ENCODE measurements at regions not wholly inside any gene's neighbourhood (a gene's known extent, or its start where the extent isn't known, plus 50 kb on each side); places are given as distances from the start of the nearest gene placed in this dataset.

DNA sequence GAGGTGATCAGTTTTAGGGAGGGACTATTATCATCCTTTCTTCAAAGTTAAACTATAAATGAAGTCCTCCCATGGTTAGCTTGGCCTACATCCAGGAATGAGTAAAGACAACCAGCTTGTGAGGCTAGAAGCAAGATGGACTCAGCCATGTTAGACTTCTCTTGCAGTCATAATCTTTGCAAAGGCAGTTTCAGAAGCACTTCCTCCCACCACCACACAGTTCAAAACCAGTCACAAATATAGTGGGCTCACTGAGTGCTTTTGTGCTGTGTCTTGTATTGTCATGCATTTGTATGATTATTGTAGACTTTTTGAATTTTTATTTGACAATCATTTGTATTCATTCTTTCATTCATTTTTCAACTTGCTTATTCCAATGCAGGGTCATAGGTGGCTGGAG is 204.5 kb downstream of the ZNF674 start:
- H3K4me1 ChIP-seq = no peaks in the 10 kb centered on the region
- no peak overlapping the region for H3K4me3 ChIP-seq
- no peaks in the 10 kb centered on the region for H3K9me3 ChIP-seq
- no peak for ATAC-seq
- no peak overlapping the region for H3K27ac ChIP-seq
- H3K36me3 ChIP-seq = no peaks in the 10 kb centered on the region
- no peak for TF ChIP-seq POLR2AphosphoS5 (IDR thresholded peaks at IDR 0.05)
- no peak for TF ChIP-seq EP300 (IDR thresholded peaks at IDR 0.05)
- TF ChIP-seq POLR2A (IDR thresholded peaks at IDR 0.05) = no peak
- TF ChIP-seq, protein P1, sequence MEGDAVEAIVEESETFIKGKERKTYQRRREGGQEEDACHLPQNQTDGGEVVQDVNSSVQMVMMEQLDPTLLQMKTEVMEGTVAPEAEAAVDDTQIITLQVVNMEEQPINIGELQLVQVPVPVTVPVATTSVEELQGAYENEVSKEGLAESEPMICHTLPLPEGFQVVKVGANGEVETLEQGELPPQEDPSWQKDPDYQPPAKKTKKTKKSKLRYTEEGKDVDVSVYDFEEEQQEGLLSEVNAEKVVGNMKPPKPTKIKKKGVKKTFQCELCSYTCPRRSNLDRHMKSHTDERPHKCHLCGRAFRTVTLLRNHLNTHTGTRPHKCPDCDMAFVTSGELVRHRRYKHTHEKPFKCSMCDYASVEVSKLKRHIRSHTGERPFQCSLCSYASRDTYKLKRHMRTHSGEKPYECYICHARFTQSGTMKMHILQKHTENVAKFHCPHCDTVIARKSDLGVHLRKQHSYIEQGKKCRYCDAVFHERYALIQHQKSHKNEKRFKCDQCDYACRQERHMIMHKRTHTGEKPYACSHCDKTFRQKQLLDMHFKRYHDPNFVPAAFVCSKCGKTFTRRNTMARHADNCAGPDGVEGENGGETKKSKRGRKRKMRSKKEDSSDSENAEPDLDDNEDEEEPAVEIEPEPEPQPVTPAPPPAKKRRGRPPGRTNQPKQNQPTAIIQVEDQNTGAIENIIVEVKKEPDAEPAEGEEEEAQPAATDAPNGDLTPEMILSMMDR (IDR thresholded peaks at IDR 0.05) = no peak
- no peaks in the 10 kb centered on the region for H3K27me3 ChIP-seq

DNA sequence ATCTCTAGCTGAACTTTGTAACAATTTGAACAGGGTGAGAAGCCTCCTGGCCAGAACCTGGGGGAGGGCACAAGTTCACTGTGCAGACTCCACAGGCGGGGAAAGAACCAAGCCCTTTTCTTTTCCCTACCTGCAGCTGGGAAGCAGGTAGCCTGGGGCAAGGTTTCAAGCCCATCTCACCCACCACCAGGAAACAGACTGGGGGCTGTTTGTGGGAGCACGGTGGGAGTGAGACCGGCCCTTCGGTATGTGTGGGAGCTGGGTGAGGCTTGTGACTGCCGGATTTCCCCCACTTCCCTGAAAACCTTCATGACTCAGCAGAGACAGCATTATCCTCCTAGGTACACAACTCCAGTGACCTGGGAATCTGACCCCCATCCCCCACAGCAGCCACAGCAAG is 211.7 kb downstream of the ZNF674 start:
- H3K4me1 ChIP-seq = no peaks in the 10 kb centered on the region
- no peak for ATAC-seq
- TF ChIP-seq, protein P1 (IDR thresholded peaks at IDR 0.05) = no peak
- TF ChIP-seq POLR2AphosphoS5 (IDR thresholded peaks at IDR 0.05) = no peak
- TF ChIP-seq POLR2A (IDR thresholded peaks at IDR 0.05) = no peak
- no peak for TF ChIP-seq EP300 (IDR thresholded peaks at IDR 0.05)
- H3K27ac ChIP-seq = no peak overlapping the region
- H3K9me3 ChIP-seq = no peaks in the 10 kb centered on the region
- H3K27me3 ChIP-seq = no peaks in the 10 kb centered on the region
- no peaks in the 10 kb centered on the region for H3K36me3 ChIP-seq
- no peak overlapping the region for H3K4me3 ChIP-seq
- 80% methylated on average over 1 of the region's 5 CpGs; no CpG with 5 or more reads in 1 of the 2 donors for WGBS, 2 donors (ENCODE audit: low coverage in 1 of 2)

DNA sequence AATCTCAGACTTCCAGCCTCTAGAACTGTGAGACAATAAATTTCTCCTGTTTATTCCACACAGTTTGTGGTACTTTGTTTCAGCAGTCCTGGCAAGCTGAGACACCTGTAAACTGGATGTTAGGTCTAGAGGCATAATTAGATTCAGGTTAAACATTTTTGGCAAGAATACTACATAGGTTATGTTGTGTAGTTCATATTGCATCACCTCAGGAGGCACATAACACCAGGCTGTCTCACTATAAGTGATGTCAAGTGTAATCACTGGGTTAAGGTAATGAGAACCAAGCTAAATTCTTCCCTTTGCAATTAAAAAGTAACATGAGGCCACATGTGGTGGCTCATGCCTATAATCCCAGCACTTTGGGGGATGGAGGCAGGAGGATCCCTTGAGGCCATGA is 214.2 kb downstream of the ZNF674 start:
- no peaks in the 10 kb centered on the region for H3K9me3 ChIP-seq
- H3K4me1 ChIP-seq = no peaks in the 10 kb centered on the region
- TF ChIP-seq POLR2AphosphoS5 (IDR thresholded peaks at IDR 0.05) (no peak), POLR2A (IDR thresholded peaks at IDR 0.05) (no peak), EP300 (IDR thresholded peaks at IDR 0.05) (no peak)
- TF ChIP-seq, protein P1 (IDR thresholded peaks at IDR 0.05) = no peak
- H3K4me3 ChIP-seq = no peak overlapping the region
- ATAC-seq = no peak
- H3K27me3 ChIP-seq = no peaks in the 10 kb centered on the region
- H3K36me3 ChIP-seq = no peaks in the 10 kb centered on the region
- no peak overlapping the region for H3K27ac ChIP-seq

DNA sequence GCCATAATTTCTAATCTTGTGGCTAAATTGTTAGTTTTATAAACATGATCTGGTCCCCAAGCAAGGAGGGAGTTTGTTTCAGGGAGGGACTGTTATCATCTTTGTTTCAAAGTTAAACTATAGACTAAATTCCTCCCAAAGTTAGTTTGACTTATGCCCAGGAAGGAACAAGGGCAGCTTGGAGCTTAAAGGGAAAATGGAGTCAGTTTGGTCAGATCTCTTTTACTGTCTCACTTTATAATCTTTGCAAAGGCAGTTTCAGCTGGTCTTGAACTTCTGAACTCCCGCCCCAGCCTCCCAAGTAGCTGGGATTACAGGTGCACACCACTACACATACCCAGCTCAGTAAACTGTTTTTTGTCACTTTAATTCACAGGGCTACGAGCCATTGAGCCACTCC is 214.7 kb downstream of the ZNF674 start:
- H3K9me3 ChIP-seq = no peaks in the 10 kb centered on the region
- no peaks in the 10 kb centered on the region for H3K36me3 ChIP-seq
- H3K4me1 ChIP-seq = peaks cover 0 to 3% (median 2%) of the 10 kb centered on the region in 3 donors
- H3K27ac ChIP-seq = no peak overlapping the region
- ATAC-seq = no peak
- WGBS, 2 donors (ENCODE audit: low coverage in 1 of 2) = 65% methylated on average over 2 of the region's 2 CpGs; no CpG with 5 or more reads in 1 of the 2 donors
- TF ChIP-seq POLR2AphosphoS5 (IDR thresholded peaks at IDR 0.05) = no peak
- no peak for TF ChIP-seq EP300 (IDR thresholded peaks at IDR 0.05)
- H3K4me3 ChIP-seq = no peak overlapping the region
- H3K27me3 ChIP-seq = no peaks in the 10 kb centered on the region

DNA sequence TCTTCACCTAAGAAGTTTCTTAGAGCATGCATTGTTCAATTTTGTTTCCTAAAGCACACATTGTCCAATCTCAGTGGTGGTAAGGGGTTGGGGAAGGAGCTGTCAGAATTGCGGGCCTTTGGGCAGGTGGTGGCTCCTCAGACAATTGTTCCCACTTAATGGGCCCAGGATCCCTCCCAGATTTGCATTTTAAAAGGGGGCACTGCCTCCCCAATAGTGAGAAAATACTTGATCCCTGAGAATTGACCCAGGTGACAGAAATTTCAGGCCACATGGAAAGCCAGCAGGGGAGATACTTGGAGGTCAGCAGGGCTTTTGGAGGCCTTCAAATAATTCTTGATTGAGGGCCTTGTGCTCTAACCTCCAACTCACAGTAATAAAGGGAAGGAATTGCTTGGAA is 217.1 kb downstream of the ZNF674 start:
- Histone ChIP-seq H3K9me3 (no peaks in the 10 kb centered on the region), H3K27me3 (no peaks in the 10 kb centered on the region), H3K4me1 (peaks cover 0 to 9% (median 4%) of the 10 kb centered on the region in 3 donors), H3K27ac (no peak overlapping the region), H3K36me3 (no peaks in the 10 kb centered on the region), H3K4me3 (no peak overlapping the region)
- 50% methylated on average over 1 of the region's 1 CpG; no CpG with 5 or more reads in 1 of the 2 donors for WGBS, 2 donors (ENCODE audit: low coverage in 1 of 2)
- TF ChIP-seq EP300 (IDR thresholded peaks at IDR 0.05) = no peak
- no peak for TF ChIP-seq POLR2A (IDR thresholded peaks at IDR 0.05)
- TF ChIP-seq, protein P1 (IDR thresholded peaks at IDR 0.05) = no peak
- TF ChIP-seq POLR2AphosphoS5 (IDR thresholded peaks at IDR 0.05) = no peak
- no peak for ATAC-seq
